ENCODE measurements at regions not wholly inside any gene's neighbourhood (a gene's known extent, or its start where the extent isn't known, plus 50 kb on each side); places are given as distances from the start of the nearest gene placed in this dataset.

DNA sequence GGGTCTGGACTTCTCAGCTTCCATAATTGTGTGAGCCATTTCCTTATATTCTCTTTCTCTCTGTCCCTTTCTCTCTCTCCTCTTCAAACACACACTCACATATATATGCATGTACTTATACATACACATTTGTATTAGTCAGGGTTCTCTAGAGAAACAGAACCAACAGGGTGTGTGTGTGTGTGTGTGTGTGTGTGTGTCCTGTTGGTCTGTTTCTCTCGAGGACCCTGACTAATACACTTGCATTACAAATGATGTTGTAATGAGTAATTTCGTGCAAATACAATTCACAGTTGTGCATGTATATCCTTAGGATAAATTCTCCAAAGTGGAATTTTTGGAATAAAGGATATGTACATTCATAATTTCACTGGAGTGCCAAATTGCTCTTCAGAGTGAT is 115.3 kb downstream of the NPIPB5 start:
- TF ChIP-seq, protein P1, sequence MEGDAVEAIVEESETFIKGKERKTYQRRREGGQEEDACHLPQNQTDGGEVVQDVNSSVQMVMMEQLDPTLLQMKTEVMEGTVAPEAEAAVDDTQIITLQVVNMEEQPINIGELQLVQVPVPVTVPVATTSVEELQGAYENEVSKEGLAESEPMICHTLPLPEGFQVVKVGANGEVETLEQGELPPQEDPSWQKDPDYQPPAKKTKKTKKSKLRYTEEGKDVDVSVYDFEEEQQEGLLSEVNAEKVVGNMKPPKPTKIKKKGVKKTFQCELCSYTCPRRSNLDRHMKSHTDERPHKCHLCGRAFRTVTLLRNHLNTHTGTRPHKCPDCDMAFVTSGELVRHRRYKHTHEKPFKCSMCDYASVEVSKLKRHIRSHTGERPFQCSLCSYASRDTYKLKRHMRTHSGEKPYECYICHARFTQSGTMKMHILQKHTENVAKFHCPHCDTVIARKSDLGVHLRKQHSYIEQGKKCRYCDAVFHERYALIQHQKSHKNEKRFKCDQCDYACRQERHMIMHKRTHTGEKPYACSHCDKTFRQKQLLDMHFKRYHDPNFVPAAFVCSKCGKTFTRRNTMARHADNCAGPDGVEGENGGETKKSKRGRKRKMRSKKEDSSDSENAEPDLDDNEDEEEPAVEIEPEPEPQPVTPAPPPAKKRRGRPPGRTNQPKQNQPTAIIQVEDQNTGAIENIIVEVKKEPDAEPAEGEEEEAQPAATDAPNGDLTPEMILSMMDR (conservative IDR thresholded peaks at IDR 0.05; ENCODE audit: low read length), result no peak
- no peak for TF ChIP-seq EZH2phosphoT487 (IDR thresholded peaks at IDR 0.05; ENCODE audit: borderline replicate concordance, low read depth, low read length)

All from OCI-LY7 (cell line).